GM12878 (cell line): ENCODE measurements at regions not wholly inside any gene's neighbourhood (a gene's known extent, or its start where the extent isn't known, plus 50 kb on each side); places are given as distances from the start of the nearest gene placed in this dataset.
A peak's percentile ranks its signal among the peaks of the same experiment; 100 is the strongest.

Experiments
- ATAC-seq: fragments of 200-7000 bp; cut with Tn5 transposase; 3 replicates; pipeline ENCODE4 v1.9.1; 2020; ENCODE audit warnings: mild to moderate bottlenecking, moderate library complexity
- BruUV-seq: library from RNA; stranded (reverse); fragments of 400-500 nt; replicated peaks from 2 replicates; lab custom pipeline; 2021; lab: Mats Ljungman, UMichigan
- CTCF ChIA-PET: fragments of 300-600 bp; sonication (Branson Sonifier 250); formaldehyde crosslinking; extraction: SDS; loops from one replicate; lab custom pipeline; 2021; ENCODE audit warnings: inconsistent platforms; lab: Yijun Ruan, JAX
- POLR2A ChIA-PET: fragments of 350-600 bp; formaldehyde crosslinking; extraction: SDS; loops from one replicate; lab custom pipeline; 2021; ENCODE audit warnings: inconsistent platforms; lab: Charles Lee
- RAD21 ChIA-PET: fragments of 300-600 bp; sonication (Branson Sonifier 250); formaldehyde crosslinking; loops from one replicate; lab custom pipeline; 2023; ENCODE audit warnings: antibody characterized with exemption; ENCODE audit not compliant: unreplicated experiment; lab: Charles Lee
- SMC1A ChIA-PET: fragments of 300-600 bp; sonication (Branson Sonifier 250); formaldehyde crosslinking; loops from one replicate; lab custom pipeline; 2023; ENCODE audit not compliant: unreplicated experiment, uncharacterized antibody; lab: Charles Lee
- DNase-seq: peaks from one replicate; pipeline ENCODE4 v3.0.0-alpha.2; 2011; ENCODE audit warnings: low read depth, low spot score
- FAIRE-seq: peaks from 3 replicates; lab custom pipeline; 2011; peaks lifted over from hg19 to GRCh38; lab: Jason Lieb, UNC
- H2AFZ ChIP-seq: 2 replicates; pipeline ENCODE4 v1.6.0; 2011; ENCODE audit warnings: low read depth, low read length, control low read depth; ENCODE audit not compliant: control insufficient read depth
- H3K27ac ChIP-seq: 2 replicates; pipeline ENCODE4 v1.5.1; 2011; ENCODE audit warnings: control low read depth; ENCODE audit not compliant: control insufficient read depth, insufficient read depth
- H3K27me3 ChIP-seq, 2 experiments: replicated peaks in 1 of 2; 2 replicates each; pipeline versions ENCODE4 v1.6.0 to v1.6.1; 2011; ENCODE audit warnings: low read length in 1 of 2; ENCODE audit not compliant: control insufficient read depth in 2 of 2, insufficient read depth in 2 of 2
- H3K36me3 ChIP-seq, 2 experiments: 2 replicates each; pipeline ENCODE4 v1.5.1; 2011; ENCODE audit warnings: low read length in 1 of 2; ENCODE audit not compliant: control insufficient read depth in 2 of 2, insufficient read depth in 2 of 2
- H3K4me1 ChIP-seq: 2 replicates; pipeline ENCODE4 v1.6.1; 2011; ENCODE audit warnings: mild to moderate bottlenecking, low read length, moderate library complexity, mixed read lengths; ENCODE audit not compliant: control insufficient read depth, insufficient read depth
- H3K4me2 ChIP-seq: 2 replicates; pipeline ENCODE4 v1.6.0; 2011; ENCODE audit warnings: control low read depth; ENCODE audit not compliant: control insufficient read depth, insufficient read depth
- H3K4me3 ChIP-seq: fragments of 200-600 bp; sonication (generic); 2 replicates; pipeline ENCODE4 v1.5.1; 2016
- H3K79me2 ChIP-seq: 2 replicates; pipeline ENCODE4 v1.6.0; 2011; ENCODE audit warnings: low read length; ENCODE audit not compliant: control insufficient read depth, insufficient read depth
- H3K9ac ChIP-seq: 2 replicates; pipeline ENCODE4 v1.8.0; 2011; ENCODE audit warnings: low read length, control low read depth, mixed read lengths; ENCODE audit not compliant: control insufficient read depth, insufficient read depth
- H3K9me3 ChIP-seq: replicated peaks from 3 replicates; pipeline ENCODE4 v1.5.1; 2011; ENCODE audit warnings: mild to moderate bottlenecking, low read length; ENCODE audit not compliant: control insufficient read depth, insufficient read depth
- H4K20me1 ChIP-seq: 2 replicates; pipeline ENCODE4 v1.6.0; 2011; ENCODE audit not compliant: control insufficient read depth, insufficient read depth
- CTCF ChIP-seq, 3 experiments: IDR thresholded peaks in 2 of 3; conservative IDR thresholded peaks in 1 of 3; 2 replicates each; pipeline ENCODE4 v1.5.1; 2011; ENCODE audit warnings: low read depth in 3 of 3, low read length in 3 of 3, mild to moderate bottlenecking in 3 of 3, control low read depth in 2 of 3, moderate library complexity in 2 of 3, inconsistent platforms in 1 of 3, mixed read lengths in 1 of 3; ENCODE audit not compliant: control insufficient read depth in 2 of 3, insufficient read depth in 1 of 3; ENCODE audit errors: extremely low read depth in 1 of 3
- GATAD2B ChIP-seq: fragments of 450-650 bp; conservative IDR thresholded peaks from 2 replicates; pipeline ENCODE4 v1.6.1; 2017; ENCODE audit warnings: low read depth, mild to moderate bottlenecking, moderate library complexity
- RAD21 ChIP-seq: IDR thresholded peaks from 2 replicates; pipeline ENCODE4 v1.6.1; 2011; ENCODE audit warnings: mild to moderate bottlenecking, low read depth, low read length, moderate library complexity; ENCODE audit not compliant: insufficient read depth
- YY1 ChIP-seq: IDR thresholded peaks from 2 replicates; pipeline ENCODE4 v1.6.1; 2011; ENCODE audit warnings: low read depth, mild to moderate bottlenecking, low read length
- ZNF207 ChIP-seq: fragments of 450-650 bp; IDR thresholded peaks from 2 replicates; pipeline ENCODE4 v1.6.1; 2014; ENCODE audit warnings: antibody characterized with exemption, mild to moderate bottlenecking, borderline replicate concordance
- ZSCAN29 ChIP-seq: fragments of 450-650 bp; IDR thresholded peaks from 2 replicates; pipeline ENCODE4 v1.6.1; 2017; ENCODE audit warnings: mild to moderate bottlenecking, moderate library complexity
- WGBS: methylation state at CpG from one replicate; pipeline ENCODE4 v1.1.6; 2016; ENCODE audit warnings: low lambda C conversion rate; ENCODE audit not compliant: insufficient replicate concordance, insufficient coverage; ENCODE audit errors: missing lambda C conversion rate; 5-methylcytosine and 5-hydroxymethylcytosine counted together
- in situ Hi-C: fragments of 300-500 bp; cut with MboI; formaldehyde crosslinking; loops from 9 replicates; pipeline ENCODE4 v1.14.3; 2018; ENCODE audit warnings: mixed read lengths
- intact Hi-C: fragments of 100-400 bp; cut with micrococcal nuclease; formaldehyde crosslinking; loops from one replicate; pipeline ENCODE4 v1.14.2; 2022; ENCODE audit not compliant: unreplicated experiment
- TF ChIP-seq, protein P1 (sequence below): fragments of 450-650 bp; formaldehyde crosslinking; IDR thresholded peaks from 2 replicates; pipeline ENCODE4 v1.5.0; 2022; ENCODE audit warnings: mild to moderate bottlenecking, missing genetic modification characterization
- TF ChIP-seq, protein P2 (sequence below): IDR thresholded peaks from 2 replicates; pipeline ENCODE4 v1.6.1; 2011; ENCODE audit warnings: borderline replicate concordance, low read depth, mild to moderate bottlenecking, moderate library complexity, mixed read lengths, low read length; ENCODE audit not compliant: insufficient read depth; ENCODE audit errors: extremely low read length

- TF ChIP-seq, protein P1, sequence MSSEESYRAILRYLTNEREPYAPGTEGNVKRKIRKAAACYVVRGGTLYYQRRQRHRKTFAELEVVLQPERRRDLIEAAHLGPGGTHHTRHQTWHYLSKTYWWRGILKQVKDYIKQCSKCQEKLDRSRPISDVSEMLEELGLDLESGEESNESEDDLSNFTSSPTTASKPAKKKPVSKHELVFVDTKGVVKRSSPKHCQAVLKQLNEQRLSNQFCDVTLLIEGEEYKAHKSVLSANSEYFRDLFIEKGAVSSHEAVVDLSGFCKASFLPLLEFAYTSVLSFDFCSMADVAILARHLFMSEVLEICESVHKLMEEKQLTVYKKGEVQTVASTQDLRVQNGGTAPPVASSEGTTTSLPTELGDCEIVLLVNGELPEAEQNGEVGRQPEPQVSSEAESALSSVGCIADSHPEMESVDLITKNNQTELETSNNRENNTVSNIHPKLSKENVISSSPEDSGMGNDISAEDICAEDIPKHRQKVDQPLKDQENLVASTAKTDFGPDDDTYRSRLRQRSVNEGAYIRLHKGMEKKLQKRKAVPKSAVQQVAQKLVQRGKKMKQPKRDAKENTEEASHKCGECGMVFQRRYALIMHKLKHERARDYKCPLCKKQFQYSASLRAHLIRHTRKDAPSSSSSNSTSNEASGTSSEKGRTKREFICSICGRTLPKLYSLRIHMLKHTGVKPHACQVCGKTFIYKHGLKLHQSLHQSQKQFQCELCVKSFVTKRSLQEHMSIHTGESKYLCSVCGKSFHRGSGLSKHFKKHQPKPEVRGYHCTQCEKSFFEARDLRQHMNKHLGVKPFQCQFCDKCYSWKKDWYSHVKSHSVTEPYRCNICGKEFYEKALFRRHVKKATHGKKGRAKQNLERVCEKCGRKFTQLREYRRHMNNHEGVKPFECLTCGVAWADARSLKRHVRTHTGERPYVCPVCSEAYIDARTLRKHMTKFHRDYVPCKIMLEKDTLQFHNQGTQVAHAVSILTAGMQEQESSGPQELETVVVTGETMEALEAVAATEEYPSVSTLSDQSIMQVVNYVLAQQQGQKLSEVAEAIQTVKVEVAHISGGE = no peak
- TF ChIP-seq GATAD2B (no peak), YY1 (no peak), ZNF207 (no peak), ZSCAN29 (no peak)
- TF ChIP-seq, all 136 proteins: peak for 0
Measured at GRCh38 chr9:115999498-115999897, 154.1 kb upstream of the PAPPA start (continued).

DNA sequence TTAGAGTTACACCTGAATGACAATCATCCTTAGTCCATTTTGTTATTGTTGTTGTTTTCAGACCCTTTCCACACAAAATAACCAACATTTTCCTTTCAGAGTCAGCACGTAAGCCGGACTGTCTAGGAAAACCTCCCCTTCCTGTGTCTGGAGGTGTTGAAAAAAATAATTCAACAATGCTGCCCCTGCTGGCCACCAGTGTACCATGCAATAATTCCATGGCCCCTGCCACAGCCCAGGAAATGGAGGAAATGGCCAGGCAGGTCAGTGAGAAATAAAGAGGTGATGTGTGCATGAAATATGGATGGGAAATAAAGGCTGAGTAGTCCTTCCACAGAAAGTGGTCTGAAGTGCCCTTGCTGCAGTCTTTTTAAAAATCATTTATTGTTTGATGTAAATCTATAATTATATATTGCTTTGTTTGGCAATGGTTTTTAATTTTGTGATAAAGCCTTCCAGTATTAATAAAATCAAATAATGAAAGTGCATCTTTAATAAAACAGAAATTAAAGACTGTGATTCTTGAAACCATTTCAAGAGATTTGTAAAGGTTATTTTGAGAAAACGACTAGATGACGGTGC lies 152.8 kb upstream of the PAPPA start:
- Histone ChIP-seq H2AFZ (no peak overlapping the region), H3K4me1 (no peaks in the 10 kb centered on the region), H3K27me3 (no peaks in the 10 kb centered on the region), H3K27ac (no peak overlapping the region), H4K20me1 (no peaks in the 10 kb centered on the region), H3K79me2 (no peaks in the 10 kb centered on the region), H3K4me3 (no peak overlapping the region), H3K36me3 (no peaks in the 10 kb centered on the region), H3K9ac (no peak overlapping the region), H3K4me2 (no peak overlapping the region), H3K9me3 (no peaks in the 10 kb centered on the region)
- ChIA-PET SMC1A (no interaction called here), RAD21 (no interaction called here), CTCF (no interaction called here), POLR2A (no interaction called here)
- no TSS peak for BruUV-seq
- FAIRE-seq (no peak), DNase-seq (no peak), ATAC-seq (peak; percentile 80)
- intact Hi-C loops (loop anchor here (10.0 kb wide), 1 partner anchor 406 kb away; no protein-coding TSS in a partner anchor), in situ Hi-C loops (no loop called here)
- TF ChIP-seq CTCF (IDR thresholded peaks at IDR 0.05 in 2 of 3, conservative IDR thresholded peaks at IDR 0.05 in 1 of 3; ENCODE audit: control insufficient read depth in 2 of 3, extremely low read depth in 1 of 3, insufficient read depth in 1 of 3, low read depth in 3 of 3, low read length in 3 of 3) = peak in 2 of 3 experiments; percentile 40 to 48; a peak in 5 of 6 replicates
- TF ChIP-seq RAD21 = 0 out of 2 replicates have a peak, but pooled peaks have one; percentile 16
- TF ChIP-seq, protein P2, sequence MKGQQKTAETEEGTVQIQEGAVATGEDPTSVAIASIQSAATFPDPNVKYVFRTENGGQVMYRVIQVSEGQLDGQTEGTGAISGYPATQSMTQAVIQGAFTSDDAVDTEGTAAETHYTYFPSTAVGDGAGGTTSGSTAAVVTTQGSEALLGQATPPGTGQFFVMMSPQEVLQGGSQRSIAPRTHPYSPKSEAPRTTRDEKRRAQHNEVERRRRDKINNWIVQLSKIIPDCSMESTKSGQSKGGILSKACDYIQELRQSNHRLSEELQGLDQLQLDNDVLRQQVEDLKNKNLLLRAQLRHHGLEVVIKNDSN = no peak
- 26% methylated on average over 4 of the region's 4 CpGs for WGBS
